Neural cell (in vitro differentiated cells): ENCODE measurements at regions not wholly inside any gene's neighbourhood (a gene's known extent, or its start where the extent isn't known, plus 50 kb on each side); places are given as distances from the start of the nearest gene placed in this dataset.

ENCODE experiments used
- H2AFZ ChIP-seq: fragments of 200-600, 300-800 bp; sonication (generic), shearing (Covaris generic); 2 replicates; pipeline ENCODE4 v1.6.0; 2014; ENCODE audit warnings: low read depth, mild to moderate bottlenecking, antibody characterized with exemption, low read length, moderate library complexity
- H3F3A ChIP-seq: fragments of 200-600 bp; shearing (Covaris generic); 2 replicates; pipeline ENCODE4 v1.6.1; 2016; ENCODE audit warnings: mild to moderate bottlenecking, moderate library complexity, mixed read lengths, antibody characterized with exemption, low read length; ENCODE audit not compliant: insufficient read depth, poor library complexity, severe bottlenecking
- H3K27ac ChIP-seq: fragments of 200-600, 300-800 bp; sonication (generic), shearing (Covaris generic); 2 replicates; pipeline ENCODE4 v1.5.1; 2014; ENCODE audit warnings: mild to moderate bottlenecking, low read length, moderate library complexity
- H3K27me3 ChIP-seq: fragments of 300-800, 200-600 bp; sonication (generic), shearing (Covaris generic); 2 replicates; pipeline ENCODE4 v1.6.0; 2014; ENCODE audit warnings: mild to moderate bottlenecking, low read depth, low read length, moderate library complexity; ENCODE audit not compliant: insufficient read depth
- H3K36me3 ChIP-seq: fragments of 300-800, 200-600 bp; sonication (generic), shearing (Covaris generic); 2 replicates; pipeline ENCODE4 v1.5.1; 2014; ENCODE audit warnings: mild to moderate bottlenecking, antibody characterized with exemption, low read length, moderate library complexity; ENCODE audit not compliant: insufficient read depth
- H3K4me2 ChIP-seq: fragments of 300-800, 200-600 bp; sonication (generic), shearing (Covaris generic); 2 replicates; pipeline ENCODE4 v1.6.0; 2014; ENCODE audit warnings: mild to moderate bottlenecking, low read length
- H3K4me3 ChIP-seq: fragments of 300-800, 200-600 bp; sonication (generic), shearing (Covaris generic); 2 replicates; pipeline ENCODE4 v1.5.1; 2014; ENCODE audit warnings: mild to moderate bottlenecking, low read length, moderate library complexity
- H3K79me2 ChIP-seq: fragments of 200-600 bp; shearing (Covaris generic); replicated peaks from 2 replicates; pipeline ENCODE4 v1.6.0; 2014; ENCODE audit warnings: mild to moderate bottlenecking, low read length, moderate library complexity; ENCODE audit not compliant: insufficient read depth
- H3K9ac ChIP-seq: fragments of 300-800, 200-600 bp; sonication (generic), shearing (Covaris generic); 2 replicates; pipeline ENCODE4 v1.6.1; 2016; ENCODE audit warnings: mild to moderate bottlenecking, low read length, mixed read lengths
- H3K9me2 ChIP-seq: fragments of 200-600 bp; shearing (Covaris generic); 2 replicates; pipeline ENCODE4 v1.6.1; 2016; ENCODE audit warnings: mild to moderate bottlenecking, low read length, mixed read lengths; ENCODE audit not compliant: insufficient read depth
- H3K9me3 ChIP-seq: fragments of 200-600, 300-800 bp; sonication (generic), shearing (Covaris generic); 2 replicates; pipeline ENCODE4 v1.6.1; 2016; ENCODE audit warnings: mild to moderate bottlenecking, mixed run types, low read length, moderate library complexity, mixed read lengths
- H4K20me1 ChIP-seq: fragments of 200-600 bp; shearing (Covaris generic); 2 replicates; pipeline ENCODE4 v1.6.1; 2016; ENCODE audit warnings: mild to moderate bottlenecking, mixed run types; ENCODE audit not compliant: insufficient read depth
- CTCF ChIP-seq: fragments of 450-650 bp; IDR thresholded peaks from 2 replicates; pipeline ENCODE4 v1.5.1; 2014; ENCODE audit warnings: antibody characterized with exemption, mild to moderate bottlenecking, moderate library complexity; ENCODE audit not compliant: poor library complexity, severe bottlenecking
- EP300 ChIP-seq: fragments of 450-650 bp; conservative IDR thresholded peaks from 2 replicates; pipeline ENCODE4 v1.6.1; 2014; ENCODE audit warnings: antibody characterized with exemption, mild to moderate bottlenecking, moderate library complexity; ENCODE audit not compliant: poor library complexity, severe bottlenecking
- EZH2 ChIP-seq: fragments of 200-600, 300-800 bp; shearing (Covaris generic), sonication (generic); IDR thresholded peaks from 2 replicates; pipeline ENCODE4 v1.6.1; 2014; ENCODE audit warnings: antibody characterized with exemption, low read length, borderline replicate concordance, mild to moderate bottlenecking; ENCODE audit not compliant: insufficient read depth, poor library complexity, severe bottlenecking
- MXI1 ChIP-seq: fragments of 450-650 bp; conservative IDR thresholded peaks from 2 replicates; pipeline ENCODE4 v1.6.1; 2014; ENCODE audit warnings: antibody characterized with exemption, mild to moderate bottlenecking; ENCODE audit not compliant: poor library complexity, severe bottlenecking
- POLR2AphosphoS5 ChIP-seq: IDR thresholded peaks from 2 replicates; pipeline ENCODE4 v1.6.1; 2012
- RAD21 ChIP-seq: fragments of 450-650 bp; conservative IDR thresholded peaks from 2 replicates; pipeline ENCODE4 v1.6.1; 2014; ENCODE audit warnings: antibody characterized with exemption, mild to moderate bottlenecking, moderate library complexity
- REST ChIP-seq: IDR thresholded peaks from 2 replicates; pipeline ENCODE4 v1.6.1; 2012; ENCODE audit warnings: borderline replicate concordance
- SMC3 ChIP-seq: fragments of 450-650 bp; conservative IDR thresholded peaks from 2 replicates; pipeline ENCODE4 v1.6.1; 2014; ENCODE audit warnings: antibody characterized with exemption, mild to moderate bottlenecking, moderate library complexity; ENCODE audit not compliant: poor library complexity
- TAF1 ChIP-seq: IDR thresholded peaks from 2 replicates; pipeline ENCODE4 v1.6.1; 2012; ENCODE audit warnings: low read depth

- Histone ChIP-seq H3K9me2 (no peaks in the 10 kb centered on the region), H3F3A (no peaks in the 10 kb centered on the region), H3K27ac (no peak overlapping the region), H3K27me3 (no peaks in the 10 kb centered on the region), H3K36me3 (no peaks in the 10 kb centered on the region), H2AFZ (no peak overlapping the region), H3K9ac (no peak overlapping the region), H3K4me3 (no peak overlapping the region), H3K9me3 (no peaks in the 10 kb centered on the region), H4K20me1 (no peaks in the 10 kb centered on the region), H3K79me2 (no peaks in the 10 kb centered on the region), H3K4me2 (no peak overlapping the region)
- TF ChIP-seq MXI1 (no peak), EP300 (no peak), POLR2AphosphoS5 (no peak), TAF1 (no peak), EZH2 (no peak), RAD21 (no peak), CTCF (no peak), SMC3 (no peak), REST (no peak)
Measured at GRCh38 chr2:150168595-150169236, 318.8 kb downstream of the RND3 start.

- no peaks in the 10 kb centered on the region for H3K79me2 ChIP-seq
- H3K9me2 ChIP-seq = no peaks in the 10 kb centered on the region
- no peaks in the 10 kb centered on the region for H3K36me3 ChIP-seq
- H3K27ac ChIP-seq = no peak overlapping the region
- H4K20me1 ChIP-seq = no peaks in the 10 kb centered on the region
- no peaks in the 10 kb centered on the region for H3K27me3 ChIP-seq
- no peaks in the 10 kb centered on the region for H3K9me3 ChIP-seq
- no peak overlapping the region for H3K4me3 ChIP-seq
- H3F3A ChIP-seq = no peaks in the 10 kb centered on the region
- TF ChIP-seq SMC3 (no peak), TAF1 (no peak), EP300 (no peak), CTCF (no peak), MXI1 (no peak), EZH2 (no peak), POLR2AphosphoS5 (no peak), RAD21 (no peak), REST (no peak)
- no peak overlapping the region for H3K4me2 ChIP-seq
- no peak overlapping the region for H3K9ac ChIP-seq
- H2AFZ ChIP-seq = no peak overlapping the region
Measured at GRCh38 chr2:150167711-150168110, 319.8 kb downstream of the RND3 start.
